HT1080 (cell line): ENCODE measurements at regions not wholly inside any gene's neighbourhood (a gene's known extent, or its start where the extent isn't known, plus 50 kb on each side); places are given as distances from the start of the nearest gene placed in this dataset.
A peak's percentile ranks its signal among the peaks of the same experiment; 100 is the strongest.

Experiments
- DNase-seq: peaks from one replicate; pipeline ENCODE4 v3.0.0-alpha.2; 2015; ENCODE audit warnings: low read depth

GRCh38 chr14:32254952-32255679 is 52.0 kb upstream of the RNU6-8 start:
- peak; percentile 68 for DNase-seq

GRCh38 chr14:32255789-32256188 is 52.7 kb upstream of the RNU6-8 start:
- no peak for DNase-seq

- DNase-seq, result no peak
Observed at GRCh38 chr14:32256576-32256975, 53.5 kb upstream of the RNU6-8 start.

GRCh38 chr14:32258336-32258993 is 55.4 kb upstream of the RNU6-8 start:
- DNase-seq, result no peak

- DNase-seq, result peak; percentile 84
Observed at GRCh38 chr14:32259368-32260013, 56.4 kb upstream of the RNU6-8 start.

- DNase-seq, result no peak
Observed at GRCh38 chr14:32263939-32264567, 61.0 kb upstream of the RNU6-8 start.

GRCh38 chr14:32265584-32265983 is 62.5 kb upstream of the RNU6-8 start:
- no peak for DNase-seq

- DNase-seq, result no peak
Observed at GRCh38 chr14:32277998-32278397, 51.1 kb upstream of the AKAP6 start.
